ENCODE measurements at regions not wholly inside any gene's neighbourhood (a gene's known extent, or its start where the extent isn't known, plus 50 kb on each side); places are given as distances from the start of the nearest gene placed in this dataset.

DNA sequence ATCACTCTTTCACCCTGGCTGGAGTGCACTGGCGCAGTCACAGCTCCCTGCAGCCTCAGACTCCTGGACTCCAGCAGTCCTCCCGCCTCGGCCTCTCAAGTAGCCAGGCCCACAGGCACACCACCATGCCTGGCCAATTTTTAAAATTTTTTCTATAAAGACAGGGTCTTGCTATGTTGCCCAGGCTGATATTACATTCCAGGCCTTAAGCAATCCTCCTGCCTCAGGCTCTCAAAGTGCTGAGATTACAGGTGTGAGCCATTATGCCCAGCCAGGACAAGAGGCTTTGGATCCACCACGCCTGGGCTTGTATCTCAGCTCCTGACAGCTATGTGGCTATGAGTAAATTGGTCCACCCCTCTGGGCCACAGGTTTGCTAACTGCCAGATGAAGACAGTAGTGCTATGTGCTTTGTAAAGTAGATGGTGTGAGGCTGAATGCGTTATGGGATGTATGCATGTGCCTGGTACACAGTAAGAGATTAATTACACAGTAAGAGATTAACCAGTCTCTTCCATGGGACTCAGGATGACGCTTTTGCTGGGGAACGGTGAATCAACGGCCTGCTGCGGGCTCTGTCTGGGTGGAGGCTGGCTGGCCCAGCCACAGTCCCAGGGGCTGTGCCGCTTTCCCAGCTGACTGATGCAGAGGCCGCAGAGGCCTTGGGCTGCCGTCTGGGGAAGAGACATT, 53.3 kb upstream of the NCOR2 start:
- H3K18ac ChIP-seq (ENCODE audit: low read depth, low read length) = no peak overlapping the region
- peak overlapping the region; percentile 52; the same call in 1 of the 2 replicates for H2AK5ac ChIP-seq (ENCODE audit: low read depth, low read length)
- H3K4ac ChIP-seq (ENCODE audit: low read depth, low read length) = peak overlapping the region; percentile 34; the same call in 1 of the 2 replicates
- no TSS peak for BruUV-seq (replicated peaks)
- H3K14ac ChIP-seq (replicated peaks; ENCODE audit: low read depth, low read length) = no peak overlapping the region
- H3K56ac ChIP-seq (ENCODE audit: extremely low read depth, insufficient read depth, low read length) = peak overlapping the region; percentile 28
- peaks cover 18% of the 10 kb centered on the region for H3K27me3 ChIP-seq (ENCODE audit: control insufficient read depth, insufficient read depth, low read length)
- no peaks in the 10 kb centered on the region for H3K79me1 ChIP-seq (ENCODE audit: low read depth in 1 of 2, low read length in 2 of 2)
- ATAC-seq (ENCODE audit: low read depth) (peak; percentile 33), DNase-seq (peak; percentile 33)
- H4K5ac ChIP-seq (ENCODE audit: low read depth, low read length) = no peak overlapping the region
- dilution Hi-C loops (cut with HindIII; ENCODE audit: low sequenced_read_pairs, unreplicated experiment) = no loop called here
- H2AK9ac ChIP-seq (replicated peaks; ENCODE audit: low read depth, low read length, poor library complexity) = no peak overlapping the region
- H3K23ac ChIP-seq (ENCODE audit: low read depth, low read length) = no peak overlapping the region
- H2BK120ac ChIP-seq (ENCODE audit: low read depth, low read length) = peak overlapping the region; percentile 48
- H3K4me2 ChIP-seq (ENCODE audit: low read depth, low read length) = no peak overlapping the region
- TF ChIP-seq MAZ (IDR thresholded peaks at IDR 0.05; ENCODE audit: borderline replicate concordance, low read depth, low read length) = no peak
- TF ChIP-seq RCOR1 (IDR thresholded peaks at IDR 0.05; ENCODE audit: insufficient replicate concordance, low read length) = no peak
- no peak for TF ChIP-seq FOS (IDR thresholded peaks at IDR 0.05; ENCODE audit: low read depth, low read length)
- peak overlapping the region in 1 of 2 experiments; percentile 48; a peak in 1 of 4 replicates for H4K8ac ChIP-seq (ENCODE audit: low read depth in 2 of 2, low read length in 2 of 2)
- H2BK5ac ChIP-seq (ENCODE audit: low read depth, low read length, poor library complexity, severe bottlenecking) = no peak overlapping the region
- in situ Hi-C loops (cut with MboI; ENCODE audit: low sequenced_read_pairs) = no loop called here
- intact Hi-C loops (cut with micrococcal nuclease) = no loop called here
- ChIA-PET POLR2A (ENCODE audit: unreplicated experiment) (no interaction called here), CTCF (interaction anchor here (0.5 kb wide), 1 partner anchor 34 kb away, joined by 3 read pairs; no protein-coding TSS in a partner anchor)
- H3K9ac ChIP-seq (ENCODE audit: low read depth, low read length) = no peak overlapping the region
- peaks cover 7% of the 10 kb centered on the region; the same call in 1 of the 2 replicates for H3K4me1 ChIP-seq (ENCODE audit: control insufficient read depth, insufficient read depth, low read length)
- no peaks in the 10 kb centered on the region for H4K20me1 ChIP-seq (ENCODE audit: insufficient read depth, low read length)
- WGBS, 2 experiments (ENCODE audit: extremely low coverage in 2 of 2, insufficient read length in 1 of 2) = 81% methylated on average over 6 of the region's 12 CpGs; no CpG with 5 or more reads in 1 of the 2 experiments
- 0 out of 2 replicates have a peak, but pooled peaks cover 3% of the 10 kb centered on the region for H3K9me3 ChIP-seq (ENCODE audit: control insufficient read depth, insufficient read depth, low read length)
- no peak overlapping the region; the same call in 2 of the 3 replicates for H2BK15ac ChIP-seq (ENCODE audit: low read depth, low read length)
- no peak overlapping the region for H3K4me3 ChIP-seq (ENCODE audit: insufficient read depth, low read depth, low read length)
- H3K27ac ChIP-seq (ENCODE audit: insufficient read depth, low read length) = no peak overlapping the region
- H2AFZ ChIP-seq (replicated peaks; ENCODE audit: low read length, poor library complexity) = peak overlapping the region; percentile 25
- no peaks in the 10 kb centered on the region for H3K36me3 ChIP-seq (ENCODE audit: control insufficient read depth, insufficient read depth, low read length)
- no peak overlapping the region; the same call in 1 of the 2 replicates for H4K91ac ChIP-seq (ENCODE audit: insufficient read depth, low read depth, low read length)
- H2BK20ac ChIP-seq (ENCODE audit: low read depth, low read length) = peak overlapping the region; percentile 16; the same call in 1 of the 2 replicates
- H3K9me1 ChIP-seq (ENCODE audit: insufficient read depth, low read length) = peaks cover under 1% of the 10 kb centered on the region; the same call in 1 of the 2 replicates

All from IMR-90 (cell line).